Activated CD8-positive, alpha-beta memory T cell treated with anti-CD3 and anti-CD28 coated beads, Interleukin-2, amount 50 U/mL, for 4 hours (primary cell): ENCODE measurements at regions not wholly inside any gene's neighbourhood (a gene's known extent, or its start where the extent isn't known, plus 50 kb on each side); places are given as distances from the start of the nearest gene placed in this dataset.

Experiments used
- DNase-seq: peaks from one replicate; pipeline ENCODE4 v3.0.0-alpha.2; 2020

DNA sequence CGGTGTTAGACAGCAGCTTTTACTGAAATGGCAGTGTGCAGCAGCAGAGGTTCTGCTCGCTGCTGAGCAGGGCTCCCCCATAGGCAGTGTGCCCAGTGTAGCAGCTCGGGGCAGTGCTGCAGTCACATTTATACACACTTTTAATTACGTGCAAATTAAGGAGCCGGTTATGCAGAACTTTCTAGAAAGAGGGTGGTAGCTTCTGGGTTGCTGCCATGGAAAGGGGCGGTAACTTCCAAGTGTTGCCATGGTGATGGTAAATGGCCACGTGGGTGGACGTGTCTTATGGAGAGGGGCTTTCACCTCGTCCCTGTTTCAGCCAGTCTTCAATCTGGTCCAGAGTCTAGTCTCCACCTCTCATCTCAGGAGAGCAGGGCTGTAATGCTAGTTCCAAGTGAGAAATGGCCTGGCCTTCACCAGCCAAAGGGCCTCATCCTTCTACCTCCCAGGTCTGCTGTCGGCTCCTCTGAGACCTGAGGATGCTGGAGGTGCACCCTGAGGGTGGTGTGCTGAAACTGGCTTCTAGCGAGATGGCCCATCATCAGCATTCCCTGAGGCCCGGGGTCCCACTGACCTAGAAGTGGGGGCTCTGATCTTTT lies 180.5 kb upstream of the PMEPA1 start:
- no peak for DNase-seq

DNA sequence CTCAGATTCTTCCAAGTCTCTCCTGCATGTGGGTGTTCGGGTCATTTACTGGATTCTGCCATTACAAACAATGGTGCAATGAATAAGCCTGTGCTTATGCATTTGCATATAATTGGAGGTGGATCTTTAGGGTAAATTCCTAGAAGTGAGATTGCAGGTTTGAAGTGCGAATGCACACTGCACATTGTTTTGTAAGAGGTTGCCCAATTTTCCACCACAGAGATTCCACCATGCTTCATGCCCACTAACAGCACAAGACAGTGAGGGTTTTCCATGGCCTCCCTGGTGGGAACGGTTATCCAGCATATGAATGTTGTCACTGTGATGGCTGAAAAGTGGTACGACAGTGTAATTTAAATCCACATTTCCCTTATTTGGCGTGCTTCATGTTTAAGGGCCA lies 178.8 kb upstream of the PMEPA1 start:
- DNase-seq, result no peak

DNA sequence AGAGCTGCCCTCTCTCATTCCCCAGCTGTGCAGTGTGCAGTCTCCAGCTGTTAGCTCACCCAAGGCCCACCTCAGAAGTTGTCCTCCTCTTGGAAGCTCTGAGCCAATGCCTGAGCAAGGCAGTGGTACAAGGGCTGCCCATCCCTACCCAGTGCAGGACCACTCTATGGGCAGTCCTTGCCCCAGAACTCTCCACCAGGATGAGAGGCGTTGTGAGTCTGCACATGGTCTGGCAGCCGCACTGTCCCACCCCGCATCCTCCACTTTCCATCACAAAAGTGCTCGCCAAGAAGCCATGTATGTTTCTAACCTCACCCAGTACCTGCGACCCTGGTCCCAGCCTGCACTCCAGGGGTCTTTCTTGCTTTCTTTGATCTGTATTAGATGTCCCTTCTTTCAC lies 175.1 kb upstream of the PMEPA1 start:
- no peak for DNase-seq

DNA sequence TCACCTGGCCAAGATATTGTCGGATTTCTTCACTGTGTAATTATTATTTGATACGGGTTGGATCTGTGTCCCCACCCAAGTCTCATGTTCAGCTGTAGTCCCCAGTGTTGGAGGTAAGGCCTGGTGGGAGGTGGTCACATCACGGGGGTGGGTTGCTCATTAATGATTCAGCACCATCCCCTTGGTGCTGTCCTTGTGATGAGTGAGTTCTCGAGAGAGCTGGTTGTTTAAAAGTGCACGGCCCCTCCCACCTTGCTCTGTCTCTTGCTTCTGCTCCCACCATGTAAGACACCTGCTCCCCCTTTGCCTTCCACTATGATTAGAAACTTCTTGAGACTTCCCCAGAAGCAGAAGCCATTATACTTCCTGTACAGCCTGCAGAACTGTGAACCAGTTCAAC lies 173.9 kb upstream of the PMEPA1 start:
- no peak for DNase-seq

DNA sequence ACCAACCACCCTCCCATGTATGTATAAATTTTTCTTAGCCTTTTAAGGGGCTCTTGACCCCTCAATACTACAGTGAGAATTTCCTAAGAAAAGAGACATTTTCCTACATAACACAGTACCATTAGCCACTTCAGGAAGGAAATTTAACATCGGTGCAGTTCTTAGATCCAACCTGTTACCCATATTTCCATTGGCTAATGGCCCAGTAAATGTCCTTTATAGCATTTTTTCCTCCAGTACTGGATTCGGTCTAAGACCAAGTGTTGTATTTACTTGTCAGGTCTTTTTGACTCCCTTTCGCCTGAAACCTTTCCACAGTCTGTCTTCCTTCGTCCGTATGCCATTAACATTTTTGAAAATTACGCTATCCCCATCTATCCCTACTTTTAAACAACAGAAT lies 173.4 kb upstream of the PMEPA1 start:
- DNase-seq, result no peak

DNA sequence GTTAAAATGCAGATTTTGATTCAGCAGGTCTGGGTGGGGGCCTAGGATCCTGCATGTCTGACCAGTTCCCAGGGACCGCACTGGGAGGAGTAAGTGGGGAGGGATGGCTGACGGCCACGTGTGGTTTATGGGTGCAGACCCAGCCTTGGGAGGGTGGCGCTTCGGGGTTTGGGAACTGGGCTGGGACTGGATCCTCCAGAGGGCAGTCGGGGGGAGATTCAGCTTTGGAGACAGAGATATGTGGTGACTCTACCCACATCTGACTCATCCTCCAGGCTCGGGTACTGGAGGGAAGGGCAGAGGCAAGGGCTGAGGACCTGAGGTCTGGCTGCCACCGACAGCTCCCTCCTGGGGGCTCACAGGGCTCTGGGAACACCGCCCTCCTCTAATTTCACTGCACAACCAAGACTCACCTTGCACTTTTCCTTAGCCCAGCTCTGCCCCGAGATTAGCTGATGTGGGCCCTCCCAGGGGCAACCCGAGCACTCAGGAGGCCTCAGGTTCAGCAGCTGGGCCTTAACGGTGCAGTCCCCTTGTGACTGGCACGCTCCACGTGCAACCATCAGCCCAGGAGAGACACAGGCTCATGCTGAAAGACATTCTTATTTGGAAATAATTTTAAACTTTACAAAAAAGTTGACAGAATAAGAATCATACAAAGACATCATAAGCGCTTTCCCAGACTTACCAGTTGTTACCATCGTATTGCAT lies 172.8 kb upstream of the PMEPA1 start:
- DNase-seq, result no peak

DNA sequence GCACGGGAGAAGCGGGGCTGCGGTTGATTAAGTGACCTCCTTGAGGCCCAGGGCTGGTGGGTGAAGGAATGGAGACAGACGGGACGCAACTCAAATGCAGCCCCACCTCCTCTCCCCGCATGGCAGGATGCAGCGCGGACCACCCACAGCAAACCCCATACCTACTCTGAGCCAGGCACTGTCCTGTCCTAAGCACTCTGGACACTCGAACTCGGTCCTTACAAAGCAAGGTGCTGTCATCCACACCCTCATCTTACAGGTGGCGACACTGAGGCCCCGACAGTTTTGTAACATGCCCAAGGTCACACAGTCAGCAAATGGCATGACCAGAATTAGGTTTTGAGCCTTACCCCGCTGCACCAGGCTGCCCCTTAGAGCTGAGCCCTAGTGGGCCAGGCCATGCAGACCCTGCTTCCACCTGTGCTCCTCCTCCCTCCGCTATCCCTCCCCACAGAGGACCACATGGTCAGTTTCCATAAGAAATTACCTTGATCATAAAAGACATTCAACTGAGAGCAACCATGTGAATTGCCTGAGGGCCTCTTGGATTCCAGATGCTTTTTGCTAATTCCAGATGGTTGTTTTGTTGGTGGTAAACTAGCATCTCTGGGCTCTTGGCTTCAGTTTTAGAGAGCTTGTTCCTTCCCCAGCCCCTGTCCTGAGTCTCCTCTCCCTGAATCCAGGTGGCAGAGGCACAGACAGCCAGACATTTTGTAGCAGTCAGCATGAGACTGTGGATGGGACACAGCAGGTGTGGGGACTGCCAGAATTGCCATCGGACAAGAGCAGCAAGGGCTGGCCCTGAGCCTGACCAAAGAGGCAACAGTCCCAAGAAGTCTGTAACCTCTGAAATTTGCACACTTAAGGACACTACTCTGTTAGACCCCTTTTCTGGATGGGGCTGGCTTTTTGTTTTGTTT lies 171.9 kb upstream of the PMEPA1 start:
- DNase-seq, result no peak

DNA sequence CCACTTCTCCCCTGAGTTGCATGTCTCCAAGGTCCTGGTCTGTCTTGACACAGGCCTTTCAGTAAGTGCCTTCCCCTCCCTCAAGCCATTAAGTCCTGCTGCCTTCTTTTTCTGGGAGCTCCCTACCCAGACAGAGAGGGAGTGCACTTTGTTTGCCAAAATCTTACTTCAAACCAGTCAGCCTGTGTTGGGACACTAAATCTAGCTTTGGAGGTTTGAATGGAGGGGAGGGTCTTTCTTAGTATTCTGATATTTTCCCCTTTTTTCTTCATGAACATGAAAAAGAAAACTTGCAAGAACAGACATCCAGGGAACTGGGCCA lies 170.7 kb upstream of the PMEPA1 start:
- no peak for DNase-seq

DNA sequence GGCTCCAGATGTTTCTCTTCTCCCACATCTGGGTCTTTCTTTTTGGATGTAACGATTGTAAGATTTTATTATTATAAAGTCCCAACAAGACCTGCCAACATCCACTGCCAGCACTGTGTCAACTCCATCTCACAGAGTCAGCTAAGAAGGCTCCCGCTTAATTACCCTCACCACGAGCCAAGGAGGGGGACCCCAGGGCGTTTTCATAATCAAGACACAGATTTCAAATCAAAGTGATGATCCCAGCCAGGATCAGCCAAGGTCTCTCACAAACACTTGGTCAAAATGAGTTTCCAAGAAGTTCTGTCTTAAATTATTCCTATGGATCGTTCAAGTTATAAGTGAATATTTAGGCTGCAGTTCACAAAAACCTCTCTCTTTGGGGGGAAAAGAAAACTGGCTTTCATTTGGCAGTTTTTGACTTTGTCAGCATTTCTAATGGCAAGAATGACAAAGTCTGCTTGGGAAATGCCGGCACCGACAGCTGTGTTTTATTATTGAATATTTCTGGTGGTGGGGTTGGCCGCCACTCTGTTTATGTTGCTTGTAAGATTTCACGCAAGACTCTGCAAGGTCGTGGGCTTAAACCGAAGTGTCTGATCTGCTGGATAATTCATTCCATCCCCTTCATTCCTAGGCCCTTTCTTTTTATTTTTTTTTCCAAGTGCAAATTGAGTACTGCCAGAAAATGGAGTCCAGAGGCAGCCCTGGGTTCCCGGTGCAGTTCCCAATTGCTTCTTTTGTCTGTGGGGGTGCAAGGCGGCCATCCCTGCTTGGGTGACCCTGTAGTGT lies 170.2 kb upstream of the PMEPA1 start:
- DNase-seq, result no peak

DNA sequence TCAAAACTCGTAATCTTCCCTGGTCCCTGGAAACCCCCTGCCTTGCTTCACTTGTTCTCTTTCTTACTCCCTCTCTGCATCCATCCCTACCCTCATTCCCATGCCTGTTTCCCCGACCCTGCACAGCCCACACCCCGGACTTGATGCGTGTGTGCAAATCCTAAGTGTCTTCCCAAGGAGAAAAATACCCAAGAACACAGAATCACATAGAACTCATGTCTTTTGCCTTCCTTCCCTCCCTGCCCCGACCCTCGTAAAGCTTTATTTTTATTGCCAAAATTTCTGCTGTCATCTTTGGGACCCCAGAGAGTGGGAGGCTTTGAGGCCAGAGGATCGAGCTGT lies 169.6 kb upstream of the PMEPA1 start:
- DNase-seq, result no peak

DNA sequence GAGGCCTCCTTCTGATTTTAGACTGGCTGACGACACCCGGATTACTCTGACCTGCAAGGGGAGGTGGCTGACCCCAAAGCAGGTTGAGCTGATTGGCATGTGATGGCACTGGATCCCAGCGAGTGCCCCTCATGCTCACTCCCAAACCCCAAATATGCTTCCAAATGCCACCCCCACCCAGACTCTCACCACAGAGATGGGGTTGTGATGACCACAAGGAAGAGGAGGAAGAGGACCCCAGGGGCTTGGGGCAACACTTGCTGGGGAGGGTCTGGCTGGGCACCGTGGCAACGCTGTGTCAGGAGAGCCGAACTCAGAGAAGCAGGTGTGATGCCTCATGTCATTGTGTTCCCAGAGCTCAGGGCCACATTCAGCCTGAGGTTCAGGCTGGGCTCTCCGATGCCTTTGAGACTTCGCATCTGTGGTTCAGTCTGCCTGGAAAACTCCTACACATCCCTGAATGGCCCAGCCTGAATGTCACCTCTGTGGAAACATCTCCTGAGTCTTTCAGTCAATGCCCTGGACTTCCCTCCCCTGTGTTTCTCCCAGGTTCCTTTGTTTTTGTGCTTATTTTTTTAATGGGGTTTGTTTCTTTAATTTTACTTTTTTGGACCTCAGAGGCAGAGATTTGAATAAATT lies 169.1 kb upstream of the PMEPA1 start:
- no peak for DNase-seq

DNA sequence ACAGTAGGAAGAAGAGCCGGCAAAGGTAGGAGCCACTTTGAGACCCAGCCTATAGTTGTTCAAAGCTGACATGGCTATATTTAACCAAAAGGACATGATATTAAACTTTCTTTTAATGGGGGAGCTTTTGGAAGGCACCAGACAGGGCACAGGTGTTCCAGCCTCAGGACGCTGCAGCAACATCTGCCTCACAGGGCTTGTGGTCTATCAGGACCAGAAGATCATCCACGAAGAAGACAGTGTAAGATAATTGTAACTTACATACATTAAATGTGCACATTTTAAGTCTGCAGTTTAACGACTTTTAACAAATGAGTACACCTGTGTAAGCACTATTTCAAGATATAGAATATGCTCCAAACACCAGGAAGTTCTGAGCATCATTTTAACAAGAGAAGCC lies 168.2 kb upstream of the PMEPA1 start:
- no peak for DNase-seq

DNA sequence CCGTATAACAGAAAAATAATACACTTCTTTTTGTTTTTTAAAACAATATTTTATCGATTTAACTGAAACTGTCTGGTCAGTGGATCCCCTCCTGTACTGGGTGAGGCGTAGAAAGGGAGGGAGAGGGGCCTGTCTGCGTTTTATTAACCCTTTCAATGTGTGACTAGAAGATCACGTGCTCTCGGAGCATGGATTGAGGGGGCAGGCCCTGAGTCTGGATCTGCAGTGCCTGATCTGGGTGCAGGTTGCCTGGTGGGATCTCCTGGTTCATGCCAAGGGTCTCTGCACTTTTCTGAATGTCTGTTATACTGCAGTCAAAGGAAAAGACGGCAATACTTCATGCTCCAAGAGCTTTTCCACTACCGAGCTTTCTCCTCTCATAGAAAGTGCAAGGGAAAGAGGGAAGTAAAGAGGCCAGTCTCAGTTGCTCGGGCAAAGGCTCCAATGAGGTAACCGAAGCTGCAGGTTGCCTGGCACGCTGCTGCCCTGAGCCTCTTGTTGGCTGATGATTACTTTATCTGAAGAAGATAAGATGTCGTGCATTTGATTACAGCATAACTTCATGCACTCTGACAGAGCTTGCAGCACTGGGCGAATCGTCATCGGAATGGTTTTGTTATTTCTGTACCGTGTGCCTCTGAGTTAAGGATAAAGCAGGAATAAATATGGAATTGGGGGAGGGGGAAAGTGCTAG lies 167.5 kb upstream of the PMEPA1 start:
- DNase-seq, result no peak

DNA sequence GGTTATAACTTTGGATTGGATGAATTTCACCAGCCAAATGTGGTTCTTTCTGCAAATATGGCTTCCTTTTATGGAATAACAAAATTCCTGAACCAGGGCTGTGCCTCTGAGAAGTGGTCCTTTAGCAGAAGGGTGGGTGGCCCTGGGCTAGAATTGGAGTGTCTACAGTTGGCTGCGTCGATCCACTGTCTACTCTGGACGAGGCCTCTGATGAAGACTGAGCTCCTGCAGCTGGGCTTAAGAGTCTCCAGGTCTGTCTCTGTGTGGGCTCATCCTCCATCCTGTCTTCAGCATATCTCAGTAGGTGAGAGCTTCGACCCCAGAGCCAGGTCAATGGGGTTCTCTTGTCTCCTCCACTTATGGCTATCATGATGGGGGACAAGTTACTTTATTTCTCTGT lies 166.3 kb upstream of the PMEPA1 start:
- no peak for DNase-seq

DNA sequence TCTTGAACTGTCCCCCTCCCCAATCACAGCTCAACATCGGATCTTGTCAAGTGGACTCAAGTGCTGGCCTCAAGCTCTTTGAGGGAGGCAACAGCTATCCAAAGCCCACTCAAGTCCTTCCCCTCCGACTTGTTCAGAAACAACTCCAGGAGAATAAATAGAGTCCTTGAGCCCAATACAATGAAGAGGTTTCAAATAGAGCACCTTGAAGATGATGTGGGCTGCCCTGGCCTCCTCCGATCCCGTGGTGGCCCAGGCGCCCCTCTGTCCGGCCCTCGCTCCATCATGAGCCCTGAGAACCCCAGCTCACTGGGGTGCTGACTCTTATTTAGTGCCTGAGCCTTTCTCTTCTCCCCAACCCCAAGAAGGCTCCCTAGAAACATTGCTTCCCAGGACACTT lies 164.3 kb upstream of the PMEPA1 start:
- no peak for DNase-seq

DNA sequence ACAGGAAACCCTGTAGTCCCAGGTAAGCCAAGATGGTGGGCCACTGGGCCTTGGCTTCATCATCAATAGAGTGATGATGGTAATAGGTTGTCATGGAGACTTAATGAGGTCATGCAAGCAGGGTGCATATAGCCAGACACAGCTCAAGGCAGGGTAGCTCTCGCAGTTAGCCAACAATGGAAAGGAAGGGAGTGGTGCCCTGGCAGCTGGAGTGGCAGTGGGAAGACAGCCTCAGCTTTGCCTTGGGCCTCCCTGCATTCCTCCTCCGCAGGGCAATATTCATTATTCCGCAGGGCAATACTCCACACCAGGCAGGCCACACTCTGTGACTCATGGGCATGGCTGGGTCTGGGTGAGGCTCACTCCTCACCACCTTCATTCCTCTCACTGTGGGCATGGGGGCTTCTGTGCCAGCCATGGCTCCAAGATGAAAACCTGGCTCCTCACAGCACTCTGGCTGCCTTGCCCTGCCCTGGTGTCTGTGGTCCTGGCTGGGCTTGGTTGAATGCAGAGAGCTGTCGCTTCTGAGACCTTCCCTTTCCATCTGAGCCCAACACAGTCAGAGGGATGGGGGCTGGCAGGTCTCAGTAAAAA lies 163.1 kb upstream of the PMEPA1 start:
- DNase-seq, result no peak

DNA sequence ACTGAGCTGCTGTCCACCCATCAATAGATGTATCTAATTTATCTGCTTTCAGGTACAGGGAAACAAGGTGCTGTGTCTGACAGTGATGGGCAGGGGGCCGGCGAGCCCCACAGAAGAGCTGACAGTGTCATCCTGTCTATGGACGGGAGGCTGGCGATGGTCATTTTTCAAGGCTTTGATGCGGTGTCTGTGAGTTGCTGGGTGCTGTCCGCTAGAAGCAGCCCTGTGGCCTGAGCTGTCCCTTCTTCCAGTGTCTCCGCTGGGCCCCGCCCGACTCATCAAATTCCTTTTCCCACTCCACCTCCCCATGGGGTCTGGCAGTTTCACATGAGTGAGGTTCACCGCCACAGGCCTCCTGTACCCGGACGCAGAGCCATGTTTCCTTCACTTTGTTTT lies 161.4 kb upstream of the PMEPA1 start:
- no peak for DNase-seq

DNA sequence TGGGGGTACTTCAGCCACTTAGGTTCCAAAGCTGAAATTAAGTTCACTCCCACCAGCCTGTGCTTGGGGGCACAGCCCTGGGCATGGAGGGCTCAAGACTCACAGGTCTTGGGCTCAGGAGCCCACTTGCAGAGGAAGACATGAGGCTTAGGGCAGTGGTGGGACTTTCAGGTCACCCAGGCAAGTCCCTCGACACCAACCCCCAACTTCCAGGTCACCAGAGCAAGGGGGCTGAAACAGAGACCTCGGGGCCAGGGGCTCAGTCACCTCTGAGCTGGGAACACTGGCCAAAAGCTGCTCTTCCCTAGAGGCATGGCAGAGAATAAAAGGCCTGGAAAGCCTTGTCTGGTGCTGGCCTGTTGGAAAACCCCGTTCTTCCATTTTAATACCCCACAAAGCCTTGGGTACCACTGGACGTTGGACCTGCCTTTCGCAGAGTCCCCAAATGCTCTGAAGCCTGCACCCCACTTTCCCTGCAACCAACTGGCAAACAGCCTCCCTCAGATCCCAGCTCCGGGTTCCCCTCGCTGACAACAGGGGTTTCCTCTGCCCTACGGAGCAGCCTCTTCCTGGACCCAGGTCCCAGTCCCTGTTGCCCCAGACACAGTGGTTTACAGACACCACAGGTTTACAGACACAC lies 160.9 kb upstream of the PMEPA1 start:
- DNase-seq, result no peak

DNA sequence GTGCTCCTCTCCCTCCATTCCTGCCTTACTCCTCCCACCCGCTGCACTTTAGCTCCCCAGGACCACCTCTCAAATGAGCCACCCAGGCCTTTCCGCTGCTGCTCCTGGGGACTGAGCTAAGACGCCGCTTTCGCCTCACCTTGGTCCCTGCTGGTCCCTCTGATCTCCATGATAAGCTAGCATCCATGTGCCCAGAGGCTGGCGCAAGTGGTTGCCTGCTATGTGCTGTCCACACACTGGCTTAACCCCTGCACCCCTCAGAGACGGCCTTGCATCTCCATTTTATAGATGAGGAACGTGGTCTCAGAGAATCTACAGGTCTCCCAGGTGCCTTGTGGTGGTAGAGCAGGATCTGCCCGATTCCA lies 160.1 kb upstream of the PMEPA1 start:
- no peak for DNase-seq

DNA sequence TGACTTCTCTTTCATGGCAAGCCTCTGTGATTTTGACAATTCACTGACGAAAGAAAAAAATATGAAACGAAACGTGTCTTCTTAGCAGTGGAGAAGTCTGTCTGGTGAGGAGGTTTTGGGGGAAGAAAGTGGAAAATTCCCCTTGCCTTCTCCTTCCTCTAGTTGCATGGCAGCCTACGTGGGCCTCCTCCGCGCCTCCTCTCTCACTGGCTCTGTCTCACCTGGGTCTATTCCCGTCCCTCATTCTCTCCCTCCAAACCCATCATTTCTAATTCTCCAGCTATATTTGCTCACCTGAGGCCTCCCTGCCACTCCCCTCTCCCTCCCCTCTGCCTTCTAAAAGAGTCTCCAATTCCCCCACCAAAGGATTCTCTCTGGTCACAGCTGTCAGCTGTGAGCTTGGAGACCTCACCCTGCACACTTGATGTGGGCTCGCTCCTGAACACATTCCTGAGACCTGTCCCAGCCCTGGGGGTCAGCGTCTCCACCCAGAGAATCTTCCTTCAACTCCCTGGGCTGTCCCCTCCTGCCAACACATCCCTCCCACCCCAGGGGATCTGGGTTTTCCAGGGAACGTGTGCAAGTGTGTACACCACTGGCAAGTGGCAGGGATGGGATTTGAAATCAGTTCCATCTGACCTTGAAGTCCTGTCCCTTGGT lies 159.6 kb upstream of the PMEPA1 start:
- DNase-seq, result no peak

DNA sequence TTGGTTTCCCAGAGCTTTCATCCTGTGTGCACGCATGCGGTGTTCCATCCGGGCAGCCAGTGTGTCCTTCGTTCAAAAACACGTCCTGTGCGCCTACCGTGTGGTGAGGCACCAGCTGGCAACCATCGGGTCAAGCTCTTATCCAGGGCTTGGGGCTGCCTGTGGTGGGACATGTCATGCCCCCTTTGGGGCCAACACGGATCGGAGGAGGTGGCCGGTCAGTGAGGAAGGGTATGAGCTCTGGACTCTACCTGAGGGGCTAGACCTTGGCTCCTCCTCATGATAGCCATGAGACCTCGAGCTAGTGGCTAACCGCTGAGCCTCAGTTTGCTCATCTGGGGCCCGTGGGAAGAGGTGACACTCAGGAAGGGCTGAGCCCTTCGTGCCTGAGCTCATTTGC lies 158.5 kb upstream of the PMEPA1 start:
- no peak for DNase-seq
